HCT116 (cell line): ENCODE measurements at regions not wholly inside any gene's neighbourhood (a gene's known extent, or its start where the extent isn't known, plus 50 kb on each side); places are given as distances from the start of the nearest gene placed in this dataset.

ENCODE experiments used
- CTCF ChIP-seq, 3 experiments: fragments of 200-600 bp in 1 of 3; sonication (generic) in 1 of 3; IDR thresholded peaks in 2 of 3; conservative IDR thresholded peaks in 1 of 3; 2 replicates each; pipeline ENCODE4 v1.5.1; 2012 to 2017; ENCODE audit warnings: low read depth in 2 of 3, low read length in 2 of 3, antibody characterized with exemption in 1 of 3, borderline replicate concordance in 1 of 3, control low read depth in 1 of 3, mild to moderate bottlenecking in 1 of 3, mixed read lengths in 1 of 3, mixed run types in 1 of 3, moderate library complexity in 1 of 3; ENCODE audit not compliant: insufficient read depth in 1 of 3
- POLR2A ChIP-seq: IDR thresholded peaks from 2 replicates; pipeline ENCODE4 v1.7.0; 2011; ENCODE audit warnings: borderline replicate concordance; ENCODE audit not compliant: insufficient read depth, insufficient read length; ENCODE audit errors: extremely low read depth
- POLR2AphosphoS5 ChIP-seq: IDR thresholded peaks from 2 replicates; pipeline ENCODE4 v1.6.1; 2011; ENCODE audit warnings: mild to moderate bottlenecking, low read depth, low read length, moderate library complexity
- RAD21 ChIP-seq: IDR thresholded peaks from 2 replicates; pipeline ENCODE4 v1.6.1; 2012; ENCODE audit warnings: low read depth, mild to moderate bottlenecking
- SIN3A ChIP-seq: IDR thresholded peaks from 2 replicates; pipeline ENCODE4 v1.6.1; 2012; ENCODE audit warnings: low read depth
- TCF7L2 ChIP-seq: IDR thresholded peaks from 2 replicates; pipeline ENCODE4 v1.7.0; 2011; ENCODE audit warnings: borderline replicate concordance, inconsistent platforms; ENCODE audit not compliant: insufficient read depth, insufficient read length; ENCODE audit errors: extremely low read depth

GRCh38 chr3:77799278-77799677 lies 759.4 kb downstream of the ROBO2 start:
- no peak for TF ChIP-seq CTCF (IDR thresholded peaks at IDR 0.05 in 2 of 3, conservative IDR thresholded peaks at IDR 0.05 in 1 of 3; ENCODE audit: borderline replicate concordance in 1 of 3, insufficient read depth in 1 of 3, low read depth in 2 of 3, low read length in 2 of 3)
- TF ChIP-seq TCF7L2: no peak
- no peak for TF ChIP-seq POLR2AphosphoS5
- no peak for TF ChIP-seq POLR2A
- TF ChIP-seq SIN3A: no peak
- TF ChIP-seq RAD21: no peak
